Progenitor cell of endocrine pancreas (in vitro differentiated cells): ENCODE measurements at regions not wholly inside any gene's neighbourhood (a gene's known extent, or its start where the extent isn't known, plus 50 kb on each side); places are given as distances from the start of the nearest gene placed in this dataset.

Experiments
- DNase-seq: peaks from one replicate; pipeline ENCODE4 v3.0.0; 2021; ENCODE audit warnings: low spot score; ENCODE audit not compliant: unreplicated experiment
- H3K27ac Mint-ChIP-seq: 2 replicates; pipeline ENCODE4 v1.8.0; 2021; ENCODE audit warnings: mild to moderate bottlenecking, moderate library complexity, mixed read lengths
- H3K27me3 Mint-ChIP-seq: 2 replicates; pipeline ENCODE4 v1.8.0; 2021; ENCODE audit warnings: mixed read lengths
- H3K36me3 Mint-ChIP-seq: 2 replicates; pipeline ENCODE4 v1.8.0; 2022; ENCODE audit warnings: mixed read lengths; ENCODE audit not compliant: insufficient read depth
- H3K4me1 Mint-ChIP-seq: 2 replicates; pipeline ENCODE4 v1.8.0; 2021; ENCODE audit warnings: low read depth, mixed read lengths
- H3K4me3 Mint-ChIP-seq: 2 replicates; pipeline ENCODE4 v1.8.0; 2021; ENCODE audit warnings: low read depth, mild to moderate bottlenecking, moderate library complexity, mixed read lengths
- H3K9me3 Mint-ChIP-seq: 2 replicates; pipeline ENCODE4 v1.8.0; 2021; ENCODE audit warnings: low read depth, mixed read lengths
- CTCF ChIP-seq: fragments of 200-600 bp; sonication (generic); IDR thresholded peaks from one replicate; pipeline ENCODE4 v1.5.0; 2021; ENCODE audit warnings: antibody characterized with exemption, mild to moderate bottlenecking; ENCODE audit not compliant: unreplicated experiment

DNA sequence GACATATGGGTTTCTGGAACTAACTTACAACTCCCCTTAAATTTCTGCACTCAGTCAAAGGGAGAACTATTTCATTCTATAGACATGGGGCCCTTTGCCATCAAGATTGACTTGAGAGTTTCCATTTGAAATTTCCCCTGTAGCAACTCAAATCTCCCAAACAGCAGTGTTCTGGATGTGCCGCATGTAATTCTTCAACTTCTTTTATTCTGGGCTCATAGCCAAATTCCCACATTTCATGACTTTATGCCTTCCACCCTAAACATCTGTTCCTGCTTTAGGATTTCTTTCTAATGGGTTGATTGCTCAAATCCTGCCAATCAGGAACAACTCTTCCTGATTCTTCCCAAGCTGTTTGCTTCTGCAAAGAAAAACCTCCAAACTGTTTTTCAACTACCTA lies 336.0 kb downstream of the TBC1D4 start:
- Mint-ChIP-seq H3K4me3 (no peak overlapping the region), H3K4me1 (no peaks in the 10 kb centered on the region), H3K27me3 (peaks cover 6% of the 10 kb centered on the region), H3K36me3 (no peaks in the 10 kb centered on the region), H3K27ac (no peak overlapping the region), H3K9me3 (no peaks in the 10 kb centered on the region)
- no peak for TF ChIP-seq CTCF
- no peak for DNase-seq

- Mint-ChIP-seq H3K9me3 (peaks cover 30% of the 10 kb centered on the region), H3K4me1 (no peaks in the 10 kb centered on the region), H3K27ac (no peak overlapping the region), H3K27me3 (no peaks in the 10 kb centered on the region), H3K4me3 (no peak overlapping the region), H3K36me3 (peaks cover 5% of the 10 kb centered on the region)
- no peak for TF ChIP-seq CTCF
- DNase-seq: no peak
Observed at GRCh38 chr13:75139291-75139690, 342.7 kb downstream of the TBC1D4 start.

DNA sequence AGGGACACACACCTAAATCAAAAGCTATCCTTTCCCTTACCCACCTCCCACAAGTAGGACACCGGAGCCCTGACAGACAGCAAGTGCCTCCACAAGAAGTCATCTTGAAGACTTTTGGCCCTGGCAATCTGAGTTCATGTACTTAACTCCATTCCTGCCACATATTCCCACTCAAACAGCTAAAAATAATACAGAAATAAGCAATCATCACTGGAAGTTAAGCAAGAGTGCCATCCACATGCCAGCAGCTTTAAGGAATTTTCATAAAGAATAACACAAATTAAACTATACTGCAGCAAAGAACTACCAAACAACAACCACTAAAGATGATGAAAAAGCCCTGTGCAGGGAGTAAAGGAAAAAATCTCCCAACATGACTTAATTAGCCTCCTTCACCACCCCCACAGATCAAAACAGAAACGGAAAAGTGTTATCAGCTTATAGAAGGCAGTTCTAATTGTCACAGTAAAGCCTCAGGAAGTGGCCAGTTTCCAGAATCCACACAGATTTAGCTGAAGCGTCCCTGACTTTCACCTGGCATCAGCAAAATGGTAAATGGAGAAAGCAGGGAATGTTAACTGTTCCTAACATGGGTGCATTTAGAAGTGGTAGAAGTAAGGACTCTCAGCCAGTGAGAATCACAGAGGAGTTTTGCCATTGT lies 343.9 kb downstream of the TBC1D4 start:
- no peak overlapping the region for H3K27ac Mint-ChIP-seq
- H3K9me3 Mint-ChIP-seq: peaks cover 30% of the 10 kb centered on the region
- peaks cover 5% of the 10 kb centered on the region for H3K36me3 Mint-ChIP-seq
- no peak for TF ChIP-seq CTCF
- DNase-seq: no peak
- no peaks in the 10 kb centered on the region for H3K4me1 Mint-ChIP-seq
- H3K4me3 Mint-ChIP-seq: no peak overlapping the region
- H3K27me3 Mint-ChIP-seq: no peaks in the 10 kb centered on the region

GRCh38 chr13:75136151-75136550 lies 345.8 kb downstream of the TBC1D4 start:
- H3K27me3 Mint-ChIP-seq: no peaks in the 10 kb centered on the region
- H3K9me3 Mint-ChIP-seq: peaks cover 30% of the 10 kb centered on the region
- no peak overlapping the region for H3K4me3 Mint-ChIP-seq
- no peak for DNase-seq
- H3K27ac Mint-ChIP-seq: no peak overlapping the region
- peaks cover 5% of the 10 kb centered on the region for H3K36me3 Mint-ChIP-seq
- TF ChIP-seq CTCF: no peak
- H3K4me1 Mint-ChIP-seq: no peaks in the 10 kb centered on the region

GRCh38 chr13:75135325-75135825 lies 346.6 kb downstream of the TBC1D4 start:
- H3K27ac Mint-ChIP-seq: no peak overlapping the region
- DNase-seq: no peak
- H3K9me3 Mint-ChIP-seq: peaks cover 30% of the 10 kb centered on the region
- H3K4me3 Mint-ChIP-seq: no peak overlapping the region
- no peaks in the 10 kb centered on the region for H3K27me3 Mint-ChIP-seq
- TF ChIP-seq CTCF: no peak
- H3K36me3 Mint-ChIP-seq: peaks cover 5% of the 10 kb centered on the region
- H3K4me1 Mint-ChIP-seq: no peaks in the 10 kb centered on the region
